Tibial nerve (tissue), 4 donors: ENCODE measurements at regions not wholly inside any gene's neighbourhood (a gene's known extent, or its start where the extent isn't known, plus 50 kb on each side); places are given as distances from the start of the nearest gene placed in this dataset.

ENCODE experiments used
- DNase-seq, 2 donors: peaks; one replicate each; pipeline ENCODE4 v3.0.0-alpha.2; 2019; ENCODE audit warnings: low spot score in 2 of 2
- H3K27ac ChIP-seq, 4 donors: fragments of 200-600 bp; sonication (generic) in 3 of 4; one replicate each; pipeline ENCODE4 v1.5.1; 2017 to 2019; ENCODE audit warnings: mild to moderate bottlenecking in 1 of 4
- H3K27me3 ChIP-seq, 2 donors: fragments of 200-600 bp; sonication (generic) in 1 of 2; one replicate each; pipeline versions ENCODE4 v1.5.1 to v1.6.0; 2017 to 2019
- H3K36me3 ChIP-seq, 3 donors: fragments of 200-600 bp; sonication (generic); one replicate each; pipeline ENCODE4 v1.5.1; 2018 to 2019
- H3K4me1 ChIP-seq, 4 donors: fragments of 200-600 bp; sonication (generic) in 3 of 4; one replicate each; pipeline ENCODE4 v1.5.1; 2017 to 2019
- H3K4me3 ChIP-seq, 4 donors: fragments of 200-600 bp; sonication (generic) in 3 of 4; one replicate each; pipeline ENCODE4 v1.5.1; 2017 to 2019; ENCODE audit warnings: mild to moderate bottlenecking in 1 of 4, moderate library complexity in 1 of 4
- H3K9me3 ChIP-seq, 4 donors: fragments of 200-600 bp; sonication (generic) in 3 of 4; one replicate each; pipeline ENCODE4 v1.5.1; 2017 to 2019
- CTCF ChIP-seq, 5 experiments: fragments of 200-600 bp in 3 of 5; fragments of 450-650 bp in 2 of 5; sonication (generic) in 3 of 5; IDR thresholded peaks; one replicate each; pipeline ENCODE4 v1.5.1; 2016 to 2019; ENCODE audit warnings: antibody characterized with exemption in 5 of 5, mild to moderate bottlenecking in 3 of 5, moderate library complexity in 2 of 5
- EP300 ChIP-seq, 2 donors: sonication (generic); formaldehyde crosslinking; IDR thresholded peaks; one replicate each; pipeline ENCODE4 v1.6.1; 2017; ENCODE audit warnings: antibody characterized with exemption in 2 of 2, mild to moderate bottlenecking in 1 of 2
- POLR2A ChIP-seq, 2 donors: fragments of 450-650 bp; IDR thresholded peaks; one replicate each; pipeline ENCODE4 v1.6.1; 2017; ENCODE audit warnings: antibody characterized with exemption in 2 of 2, mild to moderate bottlenecking in 2 of 2, moderate library complexity in 2 of 2
- WGBS, 2 donors: methylation state at CpG; one replicate each; pipeline ENCODE4 v1.1.5; 2018; 5-methylcytosine and 5-hydroxymethylcytosine counted together

- no peak for TF ChIP-seq POLR2A (IDR thresholded peaks at IDR 0.05)
- 79 to 80% methylated on average over 5 of the region's 5 CpGs for WGBS, 2 donors
- Histone ChIP-seq H3K36me3 (no peaks in the 10 kb centered on the region), H3K9me3 (no peaks in the 10 kb centered on the region), H3K27ac (no peak overlapping the region), H3K4me3 (no peak overlapping the region), H3K4me1 (no peaks in the 10 kb centered on the region), H3K27me3 (no peaks in the 10 kb centered on the region)
- DNase-seq, result no peak
Observed at GRCh38 chr5:153893817-153894216, 144.9 kb downstream of the FAM114A2 start.

GRCh38 chr5:153891394-153891793, 147.3 kb downstream of the FAM114A2 start:
- H3K4me3 ChIP-seq, result no peak overlapping the region
- DNase-seq, result no peak
- H3K27me3 ChIP-seq, result no peaks in the 10 kb centered on the region
- no peaks in the 10 kb centered on the region for H3K9me3 ChIP-seq
- no peaks in the 10 kb centered on the region for H3K36me3 ChIP-seq
- no peak for TF ChIP-seq POLR2A (IDR thresholded peaks at IDR 0.05)
- TF ChIP-seq CTCF (IDR thresholded peaks at IDR 0.05), result no peak
- no peak for TF ChIP-seq EP300 (IDR thresholded peaks at IDR 0.05)
- no peak overlapping the region for H3K27ac ChIP-seq
- no peaks in the 10 kb centered on the region for H3K4me1 ChIP-seq

DNA sequence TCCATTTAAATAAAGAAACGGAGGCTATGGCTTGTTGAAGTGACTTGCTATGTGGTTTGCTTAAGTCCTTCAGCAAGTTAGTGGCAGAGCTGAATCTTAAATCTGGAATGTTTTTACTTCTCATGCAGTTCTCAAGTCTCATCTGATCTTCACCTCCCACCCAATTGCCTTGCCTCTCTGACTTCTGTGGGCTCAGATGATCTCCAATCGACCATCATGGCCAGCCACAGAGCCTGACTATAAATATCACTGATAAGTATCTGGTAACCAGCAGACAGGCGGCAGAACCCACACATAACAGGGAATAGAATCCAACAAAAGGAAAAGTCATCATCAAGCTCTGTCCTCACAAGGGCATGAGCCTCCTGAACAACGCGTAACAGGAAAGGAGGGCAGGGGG, 149.9 kb downstream of the FAM114A2 start:
- TF ChIP-seq POLR2A (IDR thresholded peaks at IDR 0.05), result no peak
- TF ChIP-seq EP300 (IDR thresholded peaks at IDR 0.05), result no peak
- no peak for TF ChIP-seq CTCF (IDR thresholded peaks at IDR 0.05)
- Histone ChIP-seq H3K36me3 (no peaks in the 10 kb centered on the region), H3K27ac (no peak overlapping the region), H3K4me3 (no peak overlapping the region), H3K9me3 (no peaks in the 10 kb centered on the region), H3K4me1 (no peaks in the 10 kb centered on the region), H3K27me3 (no peaks in the 10 kb centered on the region)
- no peak for DNase-seq
- 59 to 64% methylated on average over 5 of the region's 5 CpGs for WGBS, 2 donors

DNA sequence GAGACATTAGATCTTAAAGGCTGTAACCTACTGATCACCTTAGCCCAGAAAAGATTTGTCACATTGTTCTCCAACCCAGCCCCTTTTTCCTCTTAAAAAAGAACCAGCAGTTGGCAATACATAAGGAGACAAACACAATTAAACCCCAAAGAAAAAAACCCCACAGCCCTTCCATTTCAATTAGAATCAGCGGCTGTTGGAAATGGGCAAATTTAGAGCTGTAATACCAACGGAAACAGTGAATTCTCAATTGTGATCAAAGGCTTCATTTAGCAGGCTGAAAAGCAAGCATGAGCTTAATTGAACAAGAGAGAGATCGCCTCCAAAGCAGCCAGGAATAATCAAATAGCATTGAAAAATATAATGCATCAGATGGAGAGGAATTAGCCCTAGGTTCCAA, 153.6 kb downstream of the FAM114A2 start:
- no peak overlapping the region for H3K4me3 ChIP-seq
- H3K27ac ChIP-seq, result no peak overlapping the region
- TF ChIP-seq CTCF (IDR thresholded peaks at IDR 0.05) (no peak), EP300 (IDR thresholded peaks at IDR 0.05) (no peak), POLR2A (IDR thresholded peaks at IDR 0.05) (no peak)
- no peaks in the 10 kb centered on the region for H3K9me3 ChIP-seq
- no peaks in the 10 kb centered on the region for H3K27me3 ChIP-seq
- no peak for DNase-seq
- no peaks in the 10 kb centered on the region for H3K36me3 ChIP-seq
- H3K4me1 ChIP-seq, result no peaks in the 10 kb centered on the region
- 52 to 54% methylated on average over 3 of the region's 3 CpGs for WGBS, 2 donors

- H3K36me3 ChIP-seq, result no peaks in the 10 kb centered on the region
- no peak for DNase-seq
- H3K4me3 ChIP-seq, result no peak overlapping the region
- no peaks in the 10 kb centered on the region for H3K4me1 ChIP-seq
- H3K27ac ChIP-seq, result no peak overlapping the region
- TF ChIP-seq POLR2A (IDR thresholded peaks at IDR 0.05), result no peak
- TF ChIP-seq CTCF (IDR thresholded peaks at IDR 0.05), result no peak
- TF ChIP-seq EP300 (IDR thresholded peaks at IDR 0.05), result no peak
- 94 to 96% methylated on average over 4 of the region's 4 CpGs for WGBS, 2 donors
- H3K9me3 ChIP-seq, result no peaks in the 10 kb centered on the region
- H3K27me3 ChIP-seq, result no peaks in the 10 kb centered on the region
Observed at GRCh38 chr5:153884612-153884957, 154.1 kb downstream of the FAM114A2 start.

DNA sequence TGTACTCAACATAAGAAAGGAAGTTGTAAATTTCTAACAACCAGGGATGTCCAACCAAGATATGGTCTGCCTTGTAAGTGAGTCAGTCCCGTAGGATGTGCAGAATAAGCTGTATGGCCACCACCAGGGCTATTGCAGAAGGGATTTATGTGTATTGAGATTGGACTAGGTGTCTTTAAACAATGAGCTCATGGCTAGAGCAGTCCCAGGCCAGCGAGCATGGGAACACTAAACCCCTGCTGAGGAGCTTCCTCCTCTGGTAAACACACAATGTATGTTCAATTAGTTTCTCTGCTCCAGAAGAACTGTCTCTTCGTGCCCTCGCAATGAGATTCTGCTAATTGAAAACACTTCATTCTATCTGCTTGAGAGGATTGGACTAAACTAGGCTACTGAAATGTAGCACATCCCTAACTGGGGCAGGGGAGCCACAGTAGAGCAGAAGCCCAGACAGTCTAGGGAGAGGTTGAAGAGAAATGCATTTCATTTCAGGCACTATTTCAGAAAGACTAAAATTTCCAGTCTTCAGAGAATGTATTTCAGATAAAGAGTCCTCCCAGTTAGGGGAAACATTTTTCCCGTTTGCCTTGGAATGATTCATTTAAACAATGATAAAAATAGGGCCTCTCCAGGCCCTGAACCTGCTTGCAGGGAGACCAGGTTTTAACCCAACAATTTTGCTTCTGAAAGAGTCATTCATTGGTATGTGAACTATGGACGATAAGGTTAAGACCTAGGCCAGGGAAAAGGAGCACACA, 154.7 kb downstream of the FAM114A2 start:
- Histone ChIP-seq H3K4me3 (no peak overlapping the region), H3K27ac (no peak overlapping the region), H3K4me1 (no peaks in the 10 kb centered on the region), H3K9me3 (no peaks in the 10 kb centered on the region), H3K27me3 (no peaks in the 10 kb centered on the region), H3K36me3 (no peaks in the 10 kb centered on the region)
- no peak for DNase-seq
- 46 to 53% methylated on average over 6 of the region's 6 CpGs for WGBS, 2 donors
- TF ChIP-seq CTCF (IDR thresholded peaks at IDR 0.05), result no peak
- no peak for TF ChIP-seq POLR2A (IDR thresholded peaks at IDR 0.05)
- TF ChIP-seq EP300 (IDR thresholded peaks at IDR 0.05), result no peak
